Progenitor cell of endocrine pancreas (in vitro differentiated cells): ENCODE measurements at regions not wholly inside any gene's neighbourhood (a gene's known extent, or its start where the extent isn't known, plus 50 kb on each side); places are given as distances from the start of the nearest gene placed in this dataset.

ENCODE experiments used
- DNase-seq: peaks from one replicate; pipeline ENCODE4 v3.0.0; 2021; ENCODE audit warnings: low spot score; ENCODE audit not compliant: unreplicated experiment
- H3K27ac Mint-ChIP-seq: 2 replicates; pipeline ENCODE4 v1.8.0; 2021; ENCODE audit warnings: mild to moderate bottlenecking, moderate library complexity, mixed read lengths
- H3K27me3 Mint-ChIP-seq: 2 replicates; pipeline ENCODE4 v1.8.0; 2021; ENCODE audit warnings: mixed read lengths
- H3K36me3 Mint-ChIP-seq: 2 replicates; pipeline ENCODE4 v1.8.0; 2022; ENCODE audit warnings: mixed read lengths; ENCODE audit not compliant: insufficient read depth
- H3K4me1 Mint-ChIP-seq: 2 replicates; pipeline ENCODE4 v1.8.0; 2021; ENCODE audit warnings: low read depth, mixed read lengths
- H3K4me3 Mint-ChIP-seq: 2 replicates; pipeline ENCODE4 v1.8.0; 2021; ENCODE audit warnings: low read depth, mild to moderate bottlenecking, moderate library complexity, mixed read lengths
- H3K9me3 Mint-ChIP-seq: 2 replicates; pipeline ENCODE4 v1.8.0; 2021; ENCODE audit warnings: low read depth, mixed read lengths
- TF ChIP-seq, protein P1 (sequence below): fragments of 200-600 bp; sonication (generic); IDR thresholded peaks from one replicate; pipeline ENCODE4 v1.5.0; 2021; ENCODE audit warnings: antibody characterized with exemption, mild to moderate bottlenecking; ENCODE audit not compliant: unreplicated experiment

- Mint-ChIP-seq H3K27ac (no peak overlapping the region), H3K27me3 (no peaks in the 10 kb centered on the region), H3K36me3 (no peaks in the 10 kb centered on the region), H3K4me3 (no peak overlapping the region), H3K4me1 (peaks cover 24% of the 10 kb centered on the region), H3K9me3 (peaks cover 8% of the 10 kb centered on the region)
- TF ChIP-seq, protein P1, sequence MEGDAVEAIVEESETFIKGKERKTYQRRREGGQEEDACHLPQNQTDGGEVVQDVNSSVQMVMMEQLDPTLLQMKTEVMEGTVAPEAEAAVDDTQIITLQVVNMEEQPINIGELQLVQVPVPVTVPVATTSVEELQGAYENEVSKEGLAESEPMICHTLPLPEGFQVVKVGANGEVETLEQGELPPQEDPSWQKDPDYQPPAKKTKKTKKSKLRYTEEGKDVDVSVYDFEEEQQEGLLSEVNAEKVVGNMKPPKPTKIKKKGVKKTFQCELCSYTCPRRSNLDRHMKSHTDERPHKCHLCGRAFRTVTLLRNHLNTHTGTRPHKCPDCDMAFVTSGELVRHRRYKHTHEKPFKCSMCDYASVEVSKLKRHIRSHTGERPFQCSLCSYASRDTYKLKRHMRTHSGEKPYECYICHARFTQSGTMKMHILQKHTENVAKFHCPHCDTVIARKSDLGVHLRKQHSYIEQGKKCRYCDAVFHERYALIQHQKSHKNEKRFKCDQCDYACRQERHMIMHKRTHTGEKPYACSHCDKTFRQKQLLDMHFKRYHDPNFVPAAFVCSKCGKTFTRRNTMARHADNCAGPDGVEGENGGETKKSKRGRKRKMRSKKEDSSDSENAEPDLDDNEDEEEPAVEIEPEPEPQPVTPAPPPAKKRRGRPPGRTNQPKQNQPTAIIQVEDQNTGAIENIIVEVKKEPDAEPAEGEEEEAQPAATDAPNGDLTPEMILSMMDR, result peak; percentile 36
- DNase-seq, result no peak
Observed at GRCh38 chr2:21415234-21415633, 291.5 kb downstream of the TDRD15 start.

- Mint-ChIP-seq H3K27ac (no peak overlapping the region), H3K4me3 (no peak overlapping the region), H3K4me1 (peaks cover 24% of the 10 kb centered on the region), H3K27me3 (no peaks in the 10 kb centered on the region), H3K36me3 (no peaks in the 10 kb centered on the region), H3K9me3 (peaks cover 8% of the 10 kb centered on the region)
- DNase-seq, result no peak
- TF ChIP-seq, protein P1, result no peak
Observed at GRCh38 chr2:21416226-21416625, 292.5 kb downstream of the TDRD15 start.

DNA sequence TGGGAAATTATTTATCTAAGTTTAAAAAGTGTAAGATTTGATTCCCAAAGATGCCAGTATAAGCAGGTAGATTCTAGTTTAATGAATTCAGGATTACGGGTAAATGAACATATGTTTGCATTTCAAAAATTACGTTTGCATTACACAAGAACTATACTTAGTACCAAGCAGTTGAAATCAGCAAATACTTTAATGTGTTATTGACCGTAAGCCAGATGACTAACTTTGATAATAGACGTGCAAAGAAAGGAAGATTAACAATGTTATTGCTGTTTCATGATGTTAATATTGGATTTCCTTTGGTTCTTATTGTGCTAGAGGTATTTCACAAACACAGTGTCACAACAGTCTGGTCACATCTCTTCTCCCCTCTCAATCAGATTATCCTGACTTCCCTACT lies 294.7 kb downstream of the TDRD15 start:
- Mint-ChIP-seq H3K27me3 (no peaks in the 10 kb centered on the region), H3K9me3 (peaks cover 8% of the 10 kb centered on the region), H3K4me3 (no peak overlapping the region), H3K4me1 (peaks cover 29% of the 10 kb centered on the region), H3K27ac (no peak overlapping the region), H3K36me3 (no peaks in the 10 kb centered on the region)
- no peak for DNase-seq
- TF ChIP-seq, protein P1, result no peak

DNA sequence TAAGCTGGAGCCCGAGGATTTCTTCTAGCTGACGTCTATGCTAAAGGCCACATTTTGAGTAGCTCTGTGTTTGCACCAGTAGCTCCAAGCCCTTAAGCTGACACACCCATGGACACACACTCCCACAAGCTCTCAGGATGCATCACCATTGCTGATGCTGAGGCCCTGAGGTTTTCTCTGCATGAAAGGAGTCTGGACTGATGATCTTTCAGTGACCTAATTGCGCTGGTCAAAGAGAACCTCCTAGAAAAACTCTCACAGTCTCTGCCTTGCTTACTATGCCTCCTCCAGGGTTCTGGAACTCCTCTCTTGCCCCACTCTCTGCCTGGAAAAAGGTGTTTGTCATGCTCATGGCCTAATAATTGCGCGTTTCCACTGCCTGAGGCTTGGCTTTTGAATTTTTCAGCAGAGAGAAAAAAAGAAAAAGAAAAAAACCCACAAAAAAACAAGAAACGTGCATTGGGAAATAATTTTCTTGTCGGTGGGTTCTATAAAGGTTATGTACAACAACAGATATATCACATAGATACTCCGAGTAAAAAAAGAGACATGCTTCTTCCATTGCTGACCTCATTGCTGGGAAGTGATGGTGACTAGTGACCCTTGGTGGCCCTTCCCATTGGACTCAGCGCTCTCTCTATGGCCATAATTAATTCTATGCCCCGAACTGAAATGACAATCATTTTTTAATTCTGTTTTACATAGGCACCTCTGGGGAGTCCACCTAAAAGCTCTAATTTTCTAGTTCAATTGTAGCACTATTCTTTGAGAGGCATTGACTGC lies 297.0 kb downstream of the TDRD15 start:
- TF ChIP-seq, protein P1, result no peak
- H3K27ac Mint-ChIP-seq, result no peak overlapping the region
- H3K4me3 Mint-ChIP-seq, result no peak overlapping the region
- H3K36me3 Mint-ChIP-seq, result no peaks in the 10 kb centered on the region
- peaks cover 2% of the 10 kb centered on the region for H3K9me3 Mint-ChIP-seq
- no peak for DNase-seq
- H3K27me3 Mint-ChIP-seq, result no peaks in the 10 kb centered on the region
- H3K4me1 Mint-ChIP-seq, result peaks cover 37% of the 10 kb centered on the region

- H3K27ac Mint-ChIP-seq, result peak overlapping the region; percentile 8
- H3K36me3 Mint-ChIP-seq, result no peaks in the 10 kb centered on the region
- H3K4me3 Mint-ChIP-seq, result no peak overlapping the region
- no peaks in the 10 kb centered on the region for H3K9me3 Mint-ChIP-seq
- peaks cover 37% of the 10 kb centered on the region for H3K4me1 Mint-ChIP-seq
- TF ChIP-seq, protein P1, result peak; percentile 62
- H3K27me3 Mint-ChIP-seq, result no peaks in the 10 kb centered on the region
- DNase-seq, result no peak
Observed at GRCh38 chr2:21422050-21422449, 298.3 kb downstream of the TDRD15 start.
